ENCODE measurements at regions not wholly inside any gene's neighbourhood (a gene's known extent, or its start where the extent isn't known, plus 50 kb on each side); places are given as distances from the start of the nearest gene placed in this dataset.

- TF ChIP-seq, protein P1, sequence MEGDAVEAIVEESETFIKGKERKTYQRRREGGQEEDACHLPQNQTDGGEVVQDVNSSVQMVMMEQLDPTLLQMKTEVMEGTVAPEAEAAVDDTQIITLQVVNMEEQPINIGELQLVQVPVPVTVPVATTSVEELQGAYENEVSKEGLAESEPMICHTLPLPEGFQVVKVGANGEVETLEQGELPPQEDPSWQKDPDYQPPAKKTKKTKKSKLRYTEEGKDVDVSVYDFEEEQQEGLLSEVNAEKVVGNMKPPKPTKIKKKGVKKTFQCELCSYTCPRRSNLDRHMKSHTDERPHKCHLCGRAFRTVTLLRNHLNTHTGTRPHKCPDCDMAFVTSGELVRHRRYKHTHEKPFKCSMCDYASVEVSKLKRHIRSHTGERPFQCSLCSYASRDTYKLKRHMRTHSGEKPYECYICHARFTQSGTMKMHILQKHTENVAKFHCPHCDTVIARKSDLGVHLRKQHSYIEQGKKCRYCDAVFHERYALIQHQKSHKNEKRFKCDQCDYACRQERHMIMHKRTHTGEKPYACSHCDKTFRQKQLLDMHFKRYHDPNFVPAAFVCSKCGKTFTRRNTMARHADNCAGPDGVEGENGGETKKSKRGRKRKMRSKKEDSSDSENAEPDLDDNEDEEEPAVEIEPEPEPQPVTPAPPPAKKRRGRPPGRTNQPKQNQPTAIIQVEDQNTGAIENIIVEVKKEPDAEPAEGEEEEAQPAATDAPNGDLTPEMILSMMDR (IDR thresholded peaks at IDR 0.05; ENCODE audit: low read length): no peak
- TF ChIP-seq EZH2 (optimal IDR thresholded peaks at IDR 0.05; ENCODE audit: low read depth, low read length): no peak
Measured at GRCh38 chr2:129299756-129300155, 679.7 kb upstream of the RAB6C start.
